ENCODE measurements at regions not wholly inside any gene's neighbourhood (a gene's known extent, or its start where the extent isn't known, plus 50 kb on each side); places are given as distances from the start of the nearest gene placed in this dataset.

GRCh38 chr3:150050510-150050909, 79.8 kb upstream of the PFN2 start:
- no peak for TF ChIP-seq POLR2A (IDR thresholded peaks at IDR 0.05; ENCODE audit: extremely low read depth, insufficient read length)
- TF ChIP-seq CTCF (IDR thresholded peaks at IDR 0.05; ENCODE audit: low read depth, low read length), result no peak
- no peak for TF ChIP-seq MYC (IDR thresholded peaks at IDR 0.05; ENCODE audit: low read depth, low read length)
- TF ChIP-seq MAX (IDR thresholded peaks at IDR 0.05; ENCODE audit: low read depth, low read length), result no peak

Measured in NB4 (cell line).